ENCODE measurements at regions not wholly inside any gene's neighbourhood (a gene's known extent, or its start where the extent isn't known, plus 50 kb on each side); places are given as distances from the start of the nearest gene placed in this dataset.

GRCh38 chr6:79422666-79423065, 114.6 kb downstream of the LCA5 start:
- H3K9ac ChIP-seq (ENCODE audit: low read length in 3 of 3), result no peak overlapping the region
- H3K36me3 ChIP-seq (ENCODE audit: control insufficient read depth in 2 of 3, insufficient read depth in 3 of 3, low read length in 3 of 3), result no peaks in the 10 kb centered on the region

GRCh38 chr6:79421707-79422484, 115.3 kb downstream of the LCA5 start:
- peaks cover 0 to 2% (median 0%) of the 10 kb centered on the region in 3 donors for H3K4me1 ChIP-seq (ENCODE audit: control insufficient read depth in 2 of 3, insufficient read depth in 2 of 3, low read depth in 1 of 3, low read length in 3 of 3)
- H3K9me3 ChIP-seq (ENCODE audit: control insufficient read depth in 2 of 3, insufficient read depth in 1 of 3, low read length in 3 of 3), result no peaks in the 10 kb centered on the region
- no peak overlapping the region for H3K9ac ChIP-seq (ENCODE audit: low read length in 3 of 3)
- FAIRE-seq (peak; percentile 89), DNase-seq (peak in 3 of 5 donors; percentile 54 to 92 (median 85))
- no peaks in the 10 kb centered on the region for H3K36me3 ChIP-seq (ENCODE audit: control insufficient read depth in 2 of 3, insufficient read depth in 3 of 3, low read length in 3 of 3)
- intact Hi-C loops (cut with DNase I), result no loop called here
- H3K4me3 ChIP-seq (ENCODE audit: low read length in 3 of 3), result peak overlapping the region in 2 of 3 donors; percentile 33 to 65
- TF ChIP-seq, protein P1, sequence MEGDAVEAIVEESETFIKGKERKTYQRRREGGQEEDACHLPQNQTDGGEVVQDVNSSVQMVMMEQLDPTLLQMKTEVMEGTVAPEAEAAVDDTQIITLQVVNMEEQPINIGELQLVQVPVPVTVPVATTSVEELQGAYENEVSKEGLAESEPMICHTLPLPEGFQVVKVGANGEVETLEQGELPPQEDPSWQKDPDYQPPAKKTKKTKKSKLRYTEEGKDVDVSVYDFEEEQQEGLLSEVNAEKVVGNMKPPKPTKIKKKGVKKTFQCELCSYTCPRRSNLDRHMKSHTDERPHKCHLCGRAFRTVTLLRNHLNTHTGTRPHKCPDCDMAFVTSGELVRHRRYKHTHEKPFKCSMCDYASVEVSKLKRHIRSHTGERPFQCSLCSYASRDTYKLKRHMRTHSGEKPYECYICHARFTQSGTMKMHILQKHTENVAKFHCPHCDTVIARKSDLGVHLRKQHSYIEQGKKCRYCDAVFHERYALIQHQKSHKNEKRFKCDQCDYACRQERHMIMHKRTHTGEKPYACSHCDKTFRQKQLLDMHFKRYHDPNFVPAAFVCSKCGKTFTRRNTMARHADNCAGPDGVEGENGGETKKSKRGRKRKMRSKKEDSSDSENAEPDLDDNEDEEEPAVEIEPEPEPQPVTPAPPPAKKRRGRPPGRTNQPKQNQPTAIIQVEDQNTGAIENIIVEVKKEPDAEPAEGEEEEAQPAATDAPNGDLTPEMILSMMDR (IDR thresholded peaks at IDR 0.05; ENCODE audit: borderline replicate concordance, extremely low read depth, insufficient read depth), result no peak
- no peaks in the 10 kb centered on the region for H3K27me3 ChIP-seq (ENCODE audit: control insufficient read depth, insufficient read depth, low read length)
- H3K27ac ChIP-seq (ENCODE audit: low read depth in 2 of 2, low read length in 2 of 2), result no peak overlapping the region

More at GRCh38 chr6:79422666-79423065, 114.6 kb downstream of the LCA5 start:
- Histone ChIP-seq H3K27ac (ENCODE audit: low read depth in 2 of 2, low read length in 2 of 2) (no peak overlapping the region), H3K4me3 (ENCODE audit: low read length in 3 of 3) (peak overlapping the region in 1 of 3 donors; percentile 65), H3K4me1 (ENCODE audit: control insufficient read depth in 2 of 3, insufficient read depth in 2 of 3, low read depth in 1 of 3, low read length in 3 of 3) (peaks cover 0 to 2% (median 0%) of the 10 kb centered on the region in 3 donors), H3K9me3 (ENCODE audit: control insufficient read depth in 2 of 3, insufficient read depth in 1 of 3, low read length in 3 of 3) (no peaks in the 10 kb centered on the region), H3K27me3 (ENCODE audit: control insufficient read depth, insufficient read depth, low read length) (no peaks in the 10 kb centered on the region)
- FAIRE-seq (no peak), DNase-seq (no peak)
- intact Hi-C loops (cut with DNase I), result no loop called here
- TF ChIP-seq, protein P1 (IDR thresholded peaks at IDR 0.05; ENCODE audit: borderline replicate concordance, extremely low read depth, insufficient read depth), result no peak

DNA sequence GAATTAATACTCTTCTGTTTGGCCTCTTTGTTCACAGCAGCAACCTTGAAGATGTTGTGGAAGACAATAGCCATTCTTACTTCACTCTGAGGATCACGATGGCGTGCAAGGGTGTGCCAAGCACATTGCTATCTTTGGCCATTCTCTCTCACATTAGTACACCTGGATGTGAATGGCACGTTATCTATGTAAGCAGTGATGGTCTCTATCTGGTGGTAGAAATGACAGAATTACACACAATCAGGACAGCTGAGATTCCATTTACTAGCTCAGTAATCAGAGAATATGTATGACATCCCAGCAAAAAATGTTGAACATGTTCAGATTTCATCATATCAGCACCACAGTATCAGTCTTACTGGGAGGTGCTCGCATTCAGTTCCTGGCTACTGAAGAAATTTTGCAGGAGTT, 116.2 kb downstream of the LCA5 start:
- DNase-seq, result no peak
- Histone ChIP-seq H3K4me3 (ENCODE audit: low read length in 3 of 3) (no peak overlapping the region), H3K9me3 (ENCODE audit: control insufficient read depth in 2 of 3, insufficient read depth in 1 of 3, low read length in 3 of 3) (no peaks in the 10 kb centered on the region), H3K36me3 (ENCODE audit: control insufficient read depth in 2 of 3, insufficient read depth in 3 of 3, low read length in 3 of 3) (no peaks in the 10 kb centered on the region), H3K27me3 (ENCODE audit: control insufficient read depth, insufficient read depth, low read length) (no peaks in the 10 kb centered on the region), H3K4me1 (ENCODE audit: control insufficient read depth in 2 of 3, insufficient read depth in 2 of 3, low read depth in 1 of 3, low read length in 3 of 3) (peaks cover 0 to 2% (median 0%) of the 10 kb centered on the region in 3 donors), H3K9ac (ENCODE audit: low read length in 3 of 3) (no peak overlapping the region), H3K27ac (ENCODE audit: low read depth in 2 of 2, low read length in 2 of 2) (no peak overlapping the region)
- TF ChIP-seq, protein P1 (IDR thresholded peaks at IDR 0.05; ENCODE audit: borderline replicate concordance, extremely low read depth, insufficient read depth), result no peak
- FAIRE-seq, result no peak
- intact Hi-C loops (cut with DNase I), result no loop called here
